ENCODE measurements at regions not wholly inside any gene's neighbourhood (a gene's known extent, or its start where the extent isn't known, plus 50 kb on each side); places are given as distances from the start of the nearest gene placed in this dataset.
"Not testable (repeated sequence)": the region's sequence is repeated elsewhere in the genome, so short reads cannot be mapped to it uniquely, and the experiment has no call there.

- Histone ChIP-seq H3K27ac (ENCODE audit: low read depth in 1 of 2, low read length in 2 of 2) (no peak overlapping the region), H3K36me3 (ENCODE audit: control insufficient read depth in 1 of 2, insufficient read depth in 2 of 2, low read length in 1 of 2) (no peaks in the 10 kb centered on the region), H3K4me1 (ENCODE audit: control insufficient read depth in 1 of 2, insufficient read depth in 2 of 2, low read length in 2 of 2) (no peaks in the 10 kb centered on the region), H3K9me3 (ENCODE audit: control insufficient read depth, low read length) (no peaks in the 10 kb centered on the region), H3K27me3 (ENCODE audit: control insufficient read depth in 1 of 2, insufficient read depth in 2 of 2, low read length in 1 of 2) (no peaks in the 10 kb centered on the region), H3K4me3 (ENCODE audit: low read length in 2 of 2) (no peak overlapping the region)
- whole genome bisulfite sequencing, 2 donors: 80 to 86% methylated on average over 3 of the region's 3 CpGs
- intact Hi-C loops (cut with DNase I): no loop called here
- DNase-seq (no peak), ATAC-seq (ENCODE audit: low FRiP score) (no peak)
These were observed 233.8 kb upstream of the NEBL start for GRCh38 chr10:21130683-21131442.

- Histone ChIP-seq H3K27me3 (ENCODE audit: control insufficient read depth in 1 of 2, insufficient read depth in 2 of 2, low read length in 1 of 2) (no peaks in the 10 kb centered on the region), H3K9me3 (ENCODE audit: control insufficient read depth, low read length) (no peaks in the 10 kb centered on the region), H3K4me3 (ENCODE audit: low read length in 2 of 2) (no peak overlapping the region), H3K36me3 (ENCODE audit: control insufficient read depth in 1 of 2, insufficient read depth in 2 of 2, low read length in 1 of 2) (no peaks in the 10 kb centered on the region), H3K27ac (ENCODE audit: low read depth in 1 of 2, low read length in 2 of 2) (no peak overlapping the region), H3K4me1 (ENCODE audit: control insufficient read depth in 1 of 2, insufficient read depth in 2 of 2, low read length in 2 of 2) (no peaks in the 10 kb centered on the region)
- DNase-seq: no peak
- ATAC-seq (ENCODE audit: low FRiP score): no peak
- intact Hi-C loops (cut with DNase I): no loop called here
These were observed 233.0 kb upstream of the NEBL start for GRCh38 chr10:21130108-21130507.

- no peak overlapping the region for H3K4me3 ChIP-seq (ENCODE audit: low read length in 2 of 2)
- intact Hi-C loops (cut with DNase I): no loop called here
- no peaks in the 10 kb centered on the region for H3K9me3 ChIP-seq (ENCODE audit: control insufficient read depth, low read length)
- H3K27me3 ChIP-seq (ENCODE audit: control insufficient read depth in 1 of 2, insufficient read depth in 2 of 2, low read length in 1 of 2): no peaks in the 10 kb centered on the region
- 49 to 50% methylated on average over 10 of the region's 10 CpGs for WGBS, 2 donors
- DNase-seq (peak in 1 of 2 donors; percentile 56), ATAC-seq (ENCODE audit: low FRiP score) (no peak)
- no peaks in the 10 kb centered on the region for H3K4me1 ChIP-seq (ENCODE audit: control insufficient read depth in 1 of 2, insufficient read depth in 2 of 2, low read length in 2 of 2)
- H3K27ac ChIP-seq (ENCODE audit: low read depth in 1 of 2, low read length in 2 of 2): no peak overlapping the region
- no peaks in the 10 kb centered on the region for H3K36me3 ChIP-seq (ENCODE audit: control insufficient read depth in 1 of 2, insufficient read depth in 2 of 2, low read length in 1 of 2)
These were observed 228.5 kb upstream of the NEBL start for GRCh38 chr10:21125471-21126228.

- no peaks in the 10 kb centered on the region for H3K36me3 ChIP-seq (ENCODE audit: control insufficient read depth in 1 of 2, insufficient read depth in 2 of 2, low read length in 1 of 2)
- no peak for DNase-seq
- H3K27ac ChIP-seq (ENCODE audit: low read depth in 1 of 2, low read length in 2 of 2): no peak overlapping the region
- H3K4me1 ChIP-seq (ENCODE audit: control insufficient read depth in 1 of 2, insufficient read depth in 2 of 2, low read length in 2 of 2): no peaks in the 10 kb centered on the region
- no peak for ATAC-seq (ENCODE audit: low FRiP score)
- H3K9me3 ChIP-seq (ENCODE audit: control insufficient read depth, low read length): no peaks in the 10 kb centered on the region
- no peaks in the 10 kb centered on the region for H3K27me3 ChIP-seq (ENCODE audit: control insufficient read depth in 1 of 2, insufficient read depth in 2 of 2, low read length in 1 of 2)
- intact Hi-C loops (cut with DNase I): no loop called here
- H3K4me3 ChIP-seq (ENCODE audit: low read length in 2 of 2): no peak overlapping the region
These were observed 225.8 kb upstream of the NEBL start for GRCh38 chr10:21122907-21123306.

GRCh38 chr10:21121822-21122221 lies 224.7 kb upstream of the NEBL start:
- 83 to 91% methylated on average over 3 of the region's 3 CpGs for WGBS, 2 donors
- H3K27ac ChIP-seq (ENCODE audit: low read depth in 1 of 2, low read length in 2 of 2); DNase-seq; H3K9me3 ChIP-seq (ENCODE audit: control insufficient read depth, low read length); H3K36me3 ChIP-seq (ENCODE audit: control insufficient read depth in 1 of 2, insufficient read depth in 2 of 2, low read length in 1 of 2); ATAC-seq (ENCODE audit: low FRiP score); H3K4me3 ChIP-seq (ENCODE audit: low read length in 2 of 2); H3K27me3 ChIP-seq (ENCODE audit: control insufficient read depth in 1 of 2, insufficient read depth in 2 of 2, low read length in 1 of 2); H3K4me1 ChIP-seq (ENCODE audit: control insufficient read depth in 1 of 2, insufficient read depth in 2 of 2, low read length in 2 of 2); intact Hi-C loops (cut with DNase I): not testable (repeated sequence)

- H3K4me1 ChIP-seq (ENCODE audit: control insufficient read depth in 1 of 2, insufficient read depth in 2 of 2, low read length in 2 of 2): no peaks in the 10 kb centered on the region
- H3K27me3 ChIP-seq (ENCODE audit: control insufficient read depth in 1 of 2, insufficient read depth in 2 of 2, low read length in 1 of 2): no peaks in the 10 kb centered on the region
- H3K36me3 ChIP-seq (ENCODE audit: control insufficient read depth in 1 of 2, insufficient read depth in 2 of 2, low read length in 1 of 2): no peaks in the 10 kb centered on the region
- ATAC-seq (ENCODE audit: low FRiP score) (no peak), DNase-seq (no peak)
- H3K4me3 ChIP-seq (ENCODE audit: low read length in 2 of 2): no peak overlapping the region
- intact Hi-C loops (cut with DNase I): no loop called here
- peaks cover 3% of the 10 kb centered on the region for H3K9me3 ChIP-seq (ENCODE audit: control insufficient read depth, low read length)
- WGBS, 2 donors: 79 to 92% methylated on average over 4 of the region's 4 CpGs
- no peak overlapping the region for H3K27ac ChIP-seq (ENCODE audit: low read depth in 1 of 2, low read length in 2 of 2)
These were observed 217.6 kb upstream of the NEBL start for GRCh38 chr10:21114683-21115082.

GRCh38 chr10:21110358-21110757 lies 213.2 kb upstream of the NEBL start:
- no peaks in the 10 kb centered on the region for H3K36me3 ChIP-seq (ENCODE audit: control insufficient read depth in 1 of 2, insufficient read depth in 2 of 2, low read length in 1 of 2)
- ATAC-seq (ENCODE audit: low FRiP score) (no peak), DNase-seq (no peak)
- H3K4me3 ChIP-seq (ENCODE audit: low read length in 2 of 2): no peak overlapping the region
- no peak overlapping the region for H3K27ac ChIP-seq (ENCODE audit: low read depth in 1 of 2, low read length in 2 of 2)
- WGBS, 2 donors: 84 to 86% methylated on average over 2 of the region's 2 CpGs
- no peaks in the 10 kb centered on the region for H3K9me3 ChIP-seq (ENCODE audit: control insufficient read depth, low read length)
- H3K27me3 ChIP-seq (ENCODE audit: control insufficient read depth in 1 of 2, insufficient read depth in 2 of 2, low read length in 1 of 2): no peaks in the 10 kb centered on the region
- H3K4me1 ChIP-seq (ENCODE audit: control insufficient read depth in 1 of 2, insufficient read depth in 2 of 2, low read length in 2 of 2): no peaks in the 10 kb centered on the region
- intact Hi-C loops (cut with DNase I): no loop called here

GRCh38 chr10:21106931-21107330 lies 209.8 kb upstream of the NEBL start:
- H3K27me3 ChIP-seq (ENCODE audit: control insufficient read depth in 1 of 2, insufficient read depth in 2 of 2, low read length in 1 of 2); H3K36me3 ChIP-seq (ENCODE audit: control insufficient read depth in 1 of 2, insufficient read depth in 2 of 2, low read length in 1 of 2); ATAC-seq (ENCODE audit: low FRiP score); H3K27ac ChIP-seq (ENCODE audit: low read depth in 1 of 2, low read length in 2 of 2); H3K9me3 ChIP-seq (ENCODE audit: control insufficient read depth, low read length); H3K4me3 ChIP-seq (ENCODE audit: low read length in 2 of 2); H3K4me1 ChIP-seq (ENCODE audit: control insufficient read depth in 1 of 2, insufficient read depth in 2 of 2, low read length in 2 of 2); DNase-seq; intact Hi-C loops (cut with DNase I): not testable (repeated sequence)
- 93 to 96% methylated on average over 4 of the region's 4 CpGs for WGBS, 2 donors

GRCh38 chr10:21105331-21105730 lies 208.2 kb upstream of the NEBL start:
- H3K27me3 ChIP-seq (ENCODE audit: control insufficient read depth in 1 of 2, insufficient read depth in 2 of 2, low read length in 1 of 2); intact Hi-C loops (cut with DNase I); H3K27ac ChIP-seq (ENCODE audit: low read depth in 1 of 2, low read length in 2 of 2); DNase-seq; H3K36me3 ChIP-seq (ENCODE audit: control insufficient read depth in 1 of 2, insufficient read depth in 2 of 2, low read length in 1 of 2); H3K4me3 ChIP-seq (ENCODE audit: low read length in 2 of 2); ATAC-seq (ENCODE audit: low FRiP score); H3K4me1 ChIP-seq (ENCODE audit: control insufficient read depth in 1 of 2, insufficient read depth in 2 of 2, low read length in 2 of 2); H3K9me3 ChIP-seq (ENCODE audit: control insufficient read depth, low read length): not testable (repeated sequence)
- 66 to 96% methylated on average over 3 of the region's 3 CpGs for WGBS, 2 donors
